Endothelial cell of umbilical vein (primary cell): ENCODE measurements at regions not wholly inside any gene's neighbourhood (a gene's known extent, or its start where the extent isn't known, plus 50 kb on each side); places are given as distances from the start of the nearest gene placed in this dataset.

Experiments
- BruUV-seq: library from RNA; stranded (reverse); fragments of 400-500 nt; replicated peaks from 2 replicates; lab custom pipeline; 2021; lab: Mats Ljungman, UMichigan
- CTCF ChIA-PET: fragments of 300-600, 350-600 bp; sonication (Branson Sonifier 250); formaldehyde crosslinking; loops from one replicate; lab custom pipeline; 2021; ENCODE audit warnings: antibody characterized with exemption, inconsistent platforms; lab: Charles Lee
- POLR2A ChIA-PET: fragments of 300-600, 350-600 bp; sonication (Branson Sonifier 250); formaldehyde crosslinking; loops from one replicate; lab custom pipeline; 2021; ENCODE audit warnings: antibody characterized with exemption, inconsistent platforms; lab: Charles Lee
- DNase-seq: peaks from one replicate; pipeline ENCODE4 v3.0.0-alpha.2; 2011; ENCODE audit warnings: low read depth, low spot score
- FAIRE-seq: peaks from 2 replicates; lab custom pipeline; 2011; peaks lifted over from hg19 to GRCh38; lab: Jason Lieb, UNC
- H2AFZ ChIP-seq: 2 replicates; pipeline ENCODE4 v1.6.0; 2012; ENCODE audit warnings: low read depth, low read length, control low read depth, inconsistent platforms
- H3K27ac ChIP-seq: 2 replicates; pipeline ENCODE4 v1.5.1; 2011; ENCODE audit warnings: low read depth, mild to moderate bottlenecking, control low read depth, low read length, moderate library complexity; ENCODE audit not compliant: insufficient read depth
- H3K27me3 ChIP-seq, 2 experiments: 2 replicates each; pipeline versions ENCODE4 v1.6.0 to v1.6.1; 2011; ENCODE audit warnings: low read length in 2 of 2, mixed read lengths in 1 of 2; ENCODE audit not compliant: control insufficient read depth in 2 of 2, insufficient read depth in 2 of 2
- H3K36me3 ChIP-seq, 2 experiments: 2 replicates in 1 of 2; 3 replicates in 1 of 2; pipeline ENCODE4 v1.5.1; 2011; ENCODE audit warnings: low read length in 2 of 2, mild to moderate bottlenecking in 1 of 2, moderate library complexity in 1 of 2; ENCODE audit not compliant: control insufficient read depth in 2 of 2, insufficient read depth in 2 of 2; ENCODE audit errors: extremely low read depth in 1 of 2
- H3K4me1 ChIP-seq: 3 replicates; pipeline ENCODE4 v1.5.1; 2011; ENCODE audit warnings: mild to moderate bottlenecking, low read length; ENCODE audit not compliant: control insufficient read depth, insufficient read depth; ENCODE audit errors: extremely low read depth
- H3K4me2 ChIP-seq: 2 replicates; pipeline ENCODE4 v1.6.1; 2011; ENCODE audit warnings: low read length, control low read depth, mixed read lengths; ENCODE audit not compliant: insufficient read depth
- H3K4me3 ChIP-seq, 3 experiments: fragments of 200-600 bp in 1 of 3; sonication (generic), shearing (Covaris generic) in 1 of 3; replicated peaks in 1 of 3; 2 replicates each; pipeline ENCODE4 v1.5.1; 2011 to 2016; ENCODE audit warnings: control low read depth in 3 of 3, low read length in 3 of 3, mild to moderate bottlenecking in 2 of 3, inconsistent platforms in 1 of 3, low read depth in 1 of 3, moderate library complexity in 1 of 3; ENCODE audit not compliant: insufficient read depth in 1 of 3
- H3K79me2 ChIP-seq: 2 replicates; pipeline ENCODE4 v1.6.0; 2012; ENCODE audit warnings: low read length, inconsistent platforms; ENCODE audit not compliant: control insufficient read depth, insufficient read depth
- H3K9ac ChIP-seq: replicated peaks from 2 replicates; pipeline ENCODE3; 2011; ENCODE audit warnings: low read length, control low read depth; ENCODE audit not compliant: insufficient read depth; ENCODE audit errors: extremely low read depth
- H3K9me1 ChIP-seq: replicated peaks from 3 replicates; pipeline ENCODE4 v1.6.0; 2011; ENCODE audit warnings: mild to moderate bottlenecking, low read length; ENCODE audit not compliant: control insufficient read depth, insufficient read depth; ENCODE audit errors: extremely low read depth
- H3K9me3 ChIP-seq: replicated peaks from 2 replicates; pipeline ENCODE4 v1.5.1; 2012; ENCODE audit warnings: low read length, inconsistent platforms; ENCODE audit not compliant: control insufficient read depth, insufficient read depth
- H4K20me1 ChIP-seq: replicated peaks from 2 replicates; pipeline ENCODE3; 2011; ENCODE audit warnings: mild to moderate bottlenecking, low read length; ENCODE audit not compliant: control insufficient read depth, insufficient read depth; ENCODE audit errors: extremely low read depth
- FOS ChIP-seq: IDR thresholded peaks from 2 replicates; pipeline ENCODE4 v1.6.1; 2011; ENCODE audit warnings: mild to moderate bottlenecking, low read length, moderate library complexity, borderline replicate concordance; ENCODE audit not compliant: insufficient read depth
- GATA2 ChIP-seq: IDR thresholded peaks from 2 replicates; pipeline ENCODE4 v1.7.0; 2011; ENCODE audit warnings: low read depth, mild to moderate bottlenecking, moderate library complexity, mixed read lengths, low read length; ENCODE audit not compliant: insufficient read length, insufficient read depth
- JUN ChIP-seq: IDR thresholded peaks from 2 replicates; pipeline ENCODE4 v1.6.1; 2011; ENCODE audit warnings: borderline replicate concordance, low read depth; ENCODE audit not compliant: insufficient read length, insufficient read depth
- MYC ChIP-seq: IDR thresholded peaks from one replicate; pipeline ENCODE4 v1.6.1; 2011; ENCODE audit warnings: mild to moderate bottlenecking, low read depth, low read length
- POLR2A ChIP-seq: IDR thresholded peaks from 2 replicates; pipeline ENCODE4 v1.6.1; 2012; ENCODE audit warnings: low read depth, mild to moderate bottlenecking, control low read depth, low read length
- dilution Hi-C: fragments of 300-500 bp; cut with MboI; formaldehyde crosslinking; loops from one replicate; pipeline ENCODE4 v1.15.0; 2019; ENCODE audit warnings: low sequenced_read_pairs; ENCODE audit not compliant: extremely low pct_ligation_motif_present
- intact Hi-C: fragments of 100-400 bp; cut with micrococcal nuclease; formaldehyde crosslinking; loops from one replicate; pipeline ENCODE4 v1.10.0; 2022
- TF ChIP-seq, protein P1 (sequence below): IDR thresholded peaks from 2 replicates; pipeline ENCODE4 v1.6.1; 2011; ENCODE audit not compliant: insufficient read depth, insufficient read length

DNA sequence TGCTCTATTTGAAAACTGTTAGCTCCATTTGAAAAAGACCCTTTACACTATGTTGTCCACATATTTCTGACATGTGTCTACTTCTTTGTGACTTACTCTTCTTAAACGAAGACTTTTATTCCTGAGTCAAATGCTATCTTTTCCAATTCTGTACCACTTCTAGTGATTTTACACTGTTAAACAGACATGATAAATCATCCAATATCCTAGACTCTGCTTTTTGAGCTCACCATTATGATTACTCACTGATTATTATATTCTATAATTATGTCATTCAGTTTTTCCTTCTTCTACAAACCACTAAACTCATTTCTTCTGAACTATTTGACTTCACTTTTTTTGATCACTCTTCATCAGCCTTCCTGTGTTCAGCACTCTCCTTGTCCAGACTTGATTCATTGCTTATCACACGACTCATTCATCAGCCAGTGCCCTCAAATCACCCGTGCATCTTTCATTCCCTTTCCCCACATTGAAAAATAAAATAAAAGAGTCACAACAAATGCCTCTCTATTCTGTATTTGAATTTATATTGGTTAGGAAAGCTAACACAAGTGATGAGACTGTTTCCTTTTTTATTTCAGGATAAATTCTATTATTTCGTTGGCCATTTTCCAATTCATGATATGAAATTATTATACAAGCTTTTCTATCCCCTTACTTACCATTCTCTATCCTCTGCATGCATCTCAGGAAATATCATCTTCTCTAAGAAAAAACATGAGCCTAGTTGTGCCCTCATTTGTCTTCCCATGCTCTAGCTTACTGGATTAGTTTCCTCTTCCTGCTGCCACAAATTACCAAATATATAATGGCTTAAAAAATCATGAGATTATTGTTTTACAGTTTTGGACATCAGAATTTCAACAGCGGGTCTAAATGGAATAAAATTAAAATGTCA lies 1482.1 kb upstream of the MIR17HG start:
- BruUV-seq: no TSS peak
- dilution Hi-C loops (no loop called here), intact Hi-C loops (no loop called here)
- peaks cover 4% of the 10 kb centered on the region for H3K4me1 ChIP-seq
- peak overlapping the region; percentile 51 for H2AFZ ChIP-seq
- no peak for FAIRE-seq
- H3K9me1 ChIP-seq: no peaks in the 10 kb centered on the region
- H3K27me3 ChIP-seq: no peaks in the 10 kb centered on the region
- no peaks in the 10 kb centered on the region for H3K36me3 ChIP-seq
- ChIA-PET POLR2A (no interaction called here), CTCF (interaction anchor here (0.6 to 1.3 kb wide), 3 partner anchors 13 to 341 kb away, joined by 3 to 4 read pairs (median 3); no protein-coding TSS in a partner anchor)
- no peak overlapping the region for H3K4me3 ChIP-seq
- TF ChIP-seq JUN: no peak
- TF ChIP-seq FOS: peak; percentile 43
- TF ChIP-seq, protein P1, sequence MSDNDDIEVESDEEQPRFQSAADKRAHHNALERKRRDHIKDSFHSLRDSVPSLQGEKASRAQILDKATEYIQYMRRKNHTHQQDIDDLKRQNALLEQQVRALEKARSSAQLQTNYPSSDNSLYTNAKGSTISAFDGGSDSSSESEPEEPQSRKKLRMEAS: no peak
- no peak for TF ChIP-seq POLR2A
- TF ChIP-seq GATA2: peak; percentile 42
- no peaks in the 10 kb centered on the region for H3K79me2 ChIP-seq
- H4K20me1 ChIP-seq: no peaks in the 10 kb centered on the region
- no peak overlapping the region for H3K4me2 ChIP-seq
- peak; percentile 33 for DNase-seq
- no peaks in the 10 kb centered on the region for H3K9me3 ChIP-seq
- H3K9ac ChIP-seq: no peak overlapping the region
- no peak overlapping the region for H3K27ac ChIP-seq

DNA sequence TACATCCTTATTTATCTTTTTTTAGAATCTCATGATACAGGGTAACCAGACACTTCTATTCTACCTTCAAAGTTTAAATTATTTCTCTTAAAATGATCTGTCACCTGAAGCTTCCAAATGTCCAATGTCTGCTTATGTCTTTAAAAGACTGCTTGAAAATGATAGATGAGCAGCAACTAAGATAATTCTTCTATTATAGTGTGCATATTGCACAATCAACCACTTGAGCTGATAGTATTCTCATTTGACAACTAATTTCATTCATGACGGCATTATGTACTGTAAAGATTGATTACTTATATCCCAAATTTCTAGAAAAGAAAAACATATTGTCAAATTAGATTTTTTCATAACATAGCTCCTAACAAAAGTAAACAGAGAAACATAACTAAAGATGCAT lies 1478.2 kb upstream of the MIR17HG start:
- H3K4me3 ChIP-seq: no peak overlapping the region
- dilution Hi-C loops: no loop called here

More for the DNA sequence above, 1478.2 kb upstream of the MIR17HG start:
- no peak overlapping the region for H3K4me2 ChIP-seq
- no peak for FAIRE-seq
- H3K9ac ChIP-seq: no peak overlapping the region
- no peak overlapping the region for H3K27ac ChIP-seq
- POLR2A ChIA-PET: no interaction called here
- no peak overlapping the region for H2AFZ ChIP-seq
- no peaks in the 10 kb centered on the region for H3K27me3 ChIP-seq
- no peaks in the 10 kb centered on the region for H3K36me3 ChIP-seq
- no peak for DNase-seq
- no peak for TF ChIP-seq JUN
- TF ChIP-seq, protein P1: no peak
- no peak for TF ChIP-seq MYC
- no peak for TF ChIP-seq GATA2
- no peaks in the 10 kb centered on the region for H3K79me2 ChIP-seq
- H3K9me1 ChIP-seq: no peaks in the 10 kb centered on the region
- H3K4me1 ChIP-seq: peaks cover 4% of the 10 kb centered on the region
- CTCF ChIA-PET: no interaction called here
- intact Hi-C loops: no loop called here
- BruUV-seq: no TSS peak
- no peaks in the 10 kb centered on the region for H4K20me1 ChIP-seq
- H3K9me3 ChIP-seq: no peaks in the 10 kb centered on the region
